NCI-H748 treated with DMSO at 0.1 percent for 48 hours (cell line): ENCODE measurements at regions not wholly inside any gene's neighbourhood (a gene's known extent, or its start where the extent isn't known, plus 50 kb on each side); places are given as distances from the start of the nearest gene placed in this dataset.
"Not testable (repeated sequence)": the region's sequence is repeated elsewhere in the genome, so short reads cannot be mapped to it uniquely, and the experiment has no call there.

Experiments
- DNase-seq: peaks from one replicate; lab custom pipeline; 2025; lab: John Stamatoyannopoulos, UW

GRCh38 chr14:105621479-105622328 is 95.3 kb downstream of the TMEM121 start:
- DNase-seq, result not testable (repeated sequence)

GRCh38 chr14:105622329-105622955 is 96.1 kb downstream of the TMEM121 start:
- no peak for DNase-seq

GRCh38 chr14:105623178-105623577 is 96.8 kb downstream of the TMEM121 start:
- not testable (repeated sequence) for DNase-seq

- DNase-seq, result not testable (repeated sequence)
Measured at GRCh38 chr14:105624346-105624745, 98.0 kb downstream of the TMEM121 start.

GRCh38 chr14:105624749-105625434 is 98.5 kb downstream of the TMEM121 start:
- DNase-seq, result not testable (repeated sequence)

- not testable (repeated sequence) for DNase-seq
Measured at GRCh38 chr14:105625448-105625847, 99.1 kb downstream of the TMEM121 start.

- DNase-seq, result not testable (repeated sequence)
Measured at GRCh38 chr14:105626111-105626510, 99.7 kb downstream of the TMEM121 start.

GRCh38 chr14:105626651-105627050 is 100.3 kb downstream of the TMEM121 start:
- DNase-seq, result not testable (repeated sequence)

GRCh38 chr14:105627287-105627686 is 100.9 kb downstream of the TMEM121 start:
- DNase-seq, result not testable (repeated sequence)

- no peak for DNase-seq
Measured at GRCh38 chr14:105627701-105628100, 101.3 kb downstream of the TMEM121 start.

GRCh38 chr14:105628126-105628525 is 101.7 kb downstream of the TMEM121 start:
- not testable (repeated sequence) for DNase-seq

- not testable (repeated sequence) for DNase-seq
Measured at GRCh38 chr14:105628531-105629067, 102.2 kb downstream of the TMEM121 start.

GRCh38 chr14:105629091-105629885 is 102.9 kb downstream of the TMEM121 start:
- not testable (repeated sequence) for DNase-seq

- DNase-seq, result no peak
Measured at GRCh38 chr14:105629886-105630215, 103.5 kb downstream of the TMEM121 start.

- not testable (repeated sequence) for DNase-seq
Measured at GRCh38 chr14:105630293-105630934, 104.0 kb downstream of the TMEM121 start.

GRCh38 chr14:105630935-105631779 is 104.8 kb downstream of the TMEM121 start:
- not testable (repeated sequence) for DNase-seq

- no peak for DNase-seq
Measured at GRCh38 chr14:105632010-105632409, 105.6 kb downstream of the TMEM121 start.

GRCh38 chr14:105633596-105633995 is 107.2 kb downstream of the TMEM121 start:
- not testable (repeated sequence) for DNase-seq

GRCh38 chr14:105635560-105635959 is 109.2 kb downstream of the TMEM121 start:
- DNase-seq, result no peak

- not testable (repeated sequence) for DNase-seq
Measured at GRCh38 chr14:105636021-105636420, 109.6 kb downstream of the TMEM121 start.
